HUES6 (cell line): ENCODE measurements at regions not wholly inside any gene's neighbourhood (a gene's known extent, or its start where the extent isn't known, plus 50 kb on each side); places are given as distances from the start of the nearest gene placed in this dataset.

Experiments used
- H3K27ac ChIP-seq: 2 replicates; pipeline ENCODE4 v1.7.0; 2013; ENCODE audit warnings: low read depth, mild to moderate bottlenecking, low read length, inconsistent platforms
- H3K27me3 ChIP-seq: 2 replicates; pipeline ENCODE4 v1.6.1; 2013; ENCODE audit warnings: low read length; ENCODE audit not compliant: control insufficient read depth, insufficient read depth
- H3K36me3 ChIP-seq: 2 replicates; pipeline ENCODE4 v1.6.1; 2013; ENCODE audit warnings: low read length; ENCODE audit not compliant: control insufficient read depth, insufficient read depth
- H3K4me1 ChIP-seq: 2 replicates; pipeline ENCODE4 v1.6.1; 2013; ENCODE audit warnings: low read length; ENCODE audit not compliant: control insufficient read depth, insufficient read depth
- H3K4me3 ChIP-seq: 2 replicates; pipeline ENCODE4 v1.5.1; 2013; ENCODE audit warnings: low read depth, low read length
- H3K9ac ChIP-seq: one replicate; pipeline ENCODE4 v1.6.1; 2013; ENCODE audit warnings: mild to moderate bottlenecking, low read length
- H3K9me3 ChIP-seq: 2 replicates; pipeline ENCODE4 v1.6.1; 2013; ENCODE audit warnings: low read depth, low read length; ENCODE audit not compliant: control insufficient read depth, insufficient read depth

DNA sequence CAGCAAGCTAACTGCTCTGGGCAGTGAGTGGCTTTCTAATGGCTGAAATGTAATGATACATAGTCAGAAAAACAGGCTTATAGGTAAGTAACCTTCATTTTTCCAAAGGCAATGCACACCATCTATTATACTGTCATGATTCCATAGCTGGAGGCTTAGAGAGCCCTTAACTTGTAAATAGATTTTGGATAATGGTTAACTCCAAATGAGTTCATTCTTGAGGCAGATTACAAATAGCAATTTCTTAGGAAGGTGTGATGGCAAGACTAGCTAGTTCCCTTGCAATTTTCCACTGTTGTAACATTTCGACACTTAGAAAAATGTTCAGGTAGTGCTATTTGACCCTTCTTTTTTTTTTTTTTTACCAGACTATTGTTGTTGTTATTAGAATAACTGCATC is 789.8 kb upstream of the PCDH9 start:
- no peaks in the 10 kb centered on the region for H3K36me3 ChIP-seq
- peaks cover 6% of the 10 kb centered on the region for H3K9me3 ChIP-seq
- peaks cover 14% of the 10 kb centered on the region; the same call in 1 of the 2 replicates for H3K4me1 ChIP-seq
- H3K4me3 ChIP-seq = no peak overlapping the region
- H3K9ac ChIP-seq = no peak overlapping the region
- H3K27ac ChIP-seq = no peak overlapping the region
- H3K27me3 ChIP-seq = no peaks in the 10 kb centered on the region

DNA sequence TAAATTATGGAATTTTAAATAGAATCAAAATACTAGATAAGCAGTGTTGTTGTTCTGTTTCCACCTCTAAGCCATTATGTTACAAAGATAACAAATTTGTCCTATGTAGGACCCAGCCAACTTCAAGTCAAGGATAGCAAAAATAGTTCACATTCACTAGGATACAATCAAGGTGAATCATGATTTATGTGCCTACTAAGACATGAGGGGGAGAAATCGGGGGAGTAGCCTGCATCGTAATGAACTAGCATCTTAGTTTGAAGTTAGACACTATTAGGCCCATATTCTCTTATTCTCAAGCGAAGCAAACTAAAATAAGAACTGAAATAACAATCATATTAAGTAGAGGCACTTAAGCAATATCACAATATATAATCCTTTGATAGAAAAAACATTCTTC is 779.4 kb upstream of the PCDH9 start:
- no peak overlapping the region for H3K9ac ChIP-seq
- H3K36me3 ChIP-seq = no peaks in the 10 kb centered on the region
- H3K4me3 ChIP-seq = no peak overlapping the region
- H3K27me3 ChIP-seq = no peaks in the 10 kb centered on the region
- H3K4me1 ChIP-seq = no peaks in the 10 kb centered on the region
- H3K9me3 ChIP-seq = no peaks in the 10 kb centered on the region
- no peak overlapping the region for H3K27ac ChIP-seq

DNA sequence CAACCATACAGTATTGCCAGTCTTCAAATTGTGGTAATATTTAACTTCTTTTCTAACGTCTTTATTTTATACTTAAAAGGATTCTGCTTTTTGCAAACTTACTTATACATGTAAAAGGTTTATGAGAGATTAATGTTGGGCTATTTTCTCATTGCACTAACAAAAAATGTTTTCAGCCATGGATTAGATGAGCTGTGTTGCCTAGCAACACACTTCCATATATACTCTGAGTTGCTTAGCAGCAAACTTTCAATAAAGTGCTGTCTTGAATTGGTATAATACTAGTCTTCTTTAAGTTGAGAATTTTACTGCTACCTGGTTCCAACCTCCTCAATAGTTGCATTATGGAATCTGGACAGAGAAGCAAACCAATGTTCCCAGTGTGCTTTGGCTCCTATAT is 777.4 kb upstream of the PCDH9 start:
- no peaks in the 10 kb centered on the region for H3K36me3 ChIP-seq
- no peaks in the 10 kb centered on the region for H3K27me3 ChIP-seq
- no peak overlapping the region for H3K4me3 ChIP-seq
- H3K9me3 ChIP-seq = no peaks in the 10 kb centered on the region
- no peaks in the 10 kb centered on the region for H3K4me1 ChIP-seq
- H3K9ac ChIP-seq = no peak overlapping the region
- no peak overlapping the region for H3K27ac ChIP-seq

DNA sequence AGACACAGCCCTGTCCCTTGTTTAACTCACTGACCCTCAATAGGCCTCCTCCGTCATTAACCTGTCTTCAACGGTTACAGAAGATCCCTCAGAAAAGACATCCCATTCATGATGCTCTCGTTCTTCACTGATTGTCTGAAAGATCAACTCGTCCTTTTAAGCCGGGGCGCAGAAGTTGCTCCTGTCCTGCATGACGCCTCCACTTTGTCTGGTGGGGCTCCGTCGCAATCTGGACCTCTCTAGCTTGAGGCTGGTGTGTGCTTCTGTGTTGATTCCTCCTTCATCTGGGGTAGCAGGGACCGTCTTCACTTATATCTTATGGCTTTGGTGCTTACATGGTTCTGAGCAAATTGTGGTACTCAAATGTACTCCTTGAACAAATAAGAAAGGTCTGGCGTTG is 766.0 kb upstream of the PCDH9 start:
- H3K4me3 ChIP-seq = no peak overlapping the region
- H3K36me3 ChIP-seq = no peaks in the 10 kb centered on the region
- no peaks in the 10 kb centered on the region for H3K27me3 ChIP-seq
- no peak overlapping the region for H3K27ac ChIP-seq
- no peaks in the 10 kb centered on the region for H3K9me3 ChIP-seq
- H3K4me1 ChIP-seq = no peaks in the 10 kb centered on the region
- no peak overlapping the region for H3K9ac ChIP-seq

DNA sequence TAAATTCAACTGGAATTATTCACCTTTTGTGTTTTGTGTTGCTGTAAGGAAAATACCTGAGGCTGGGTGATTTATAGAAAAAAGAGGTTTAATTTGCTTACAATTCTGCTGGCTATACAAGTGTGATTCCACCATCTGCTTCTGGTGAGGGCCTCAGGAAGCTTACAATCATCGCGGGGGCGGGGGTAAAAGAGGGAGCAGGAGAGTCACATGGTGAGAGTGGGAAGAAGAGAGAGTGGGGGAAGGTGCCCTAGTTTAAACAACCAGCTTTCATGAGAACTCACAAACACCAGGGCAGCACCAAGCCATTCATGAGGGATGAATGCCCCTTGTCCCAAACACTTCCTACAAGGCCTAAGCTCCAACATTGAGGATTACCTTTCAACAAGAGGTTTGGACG is 760.7 kb upstream of the PCDH9 start:
- no peaks in the 10 kb centered on the region for H3K9me3 ChIP-seq
- H3K27me3 ChIP-seq = no peaks in the 10 kb centered on the region
- no peaks in the 10 kb centered on the region for H3K36me3 ChIP-seq
- no peak overlapping the region for H3K27ac ChIP-seq
- H3K4me1 ChIP-seq = no peaks in the 10 kb centered on the region
- no peak overlapping the region for H3K4me3 ChIP-seq
- no peak overlapping the region for H3K9ac ChIP-seq

- H3K36me3 ChIP-seq = no peaks in the 10 kb centered on the region
- no peak overlapping the region for H3K9ac ChIP-seq
- no peaks in the 10 kb centered on the region for H3K9me3 ChIP-seq
- no peaks in the 10 kb centered on the region for H3K4me1 ChIP-seq
- no peak overlapping the region for H3K27ac ChIP-seq
- H3K27me3 ChIP-seq = no peaks in the 10 kb centered on the region
- H3K4me3 ChIP-seq = no peak overlapping the region
These were observed 756.1 kb upstream of the PCDH9 start for GRCh38 chr13:67986234-67986633.

- no peak overlapping the region for H3K9ac ChIP-seq
- H3K36me3 ChIP-seq = no peaks in the 10 kb centered on the region
- no peaks in the 10 kb centered on the region for H3K4me1 ChIP-seq
- H3K4me3 ChIP-seq = no peak overlapping the region
- no peak overlapping the region for H3K27ac ChIP-seq
- H3K9me3 ChIP-seq = no peaks in the 10 kb centered on the region
- H3K27me3 ChIP-seq = no peaks in the 10 kb centered on the region
These were observed 746.9 kb upstream of the PCDH9 start for GRCh38 chr13:67977066-67977465.

- Histone ChIP-seq H3K27me3 (no peaks in the 10 kb centered on the region), H3K27ac (no peak overlapping the region), H3K9ac (no peak overlapping the region), H3K4me3 (no peak overlapping the region), H3K9me3 (no peaks in the 10 kb centered on the region), H3K36me3 (no peaks in the 10 kb centered on the region), H3K4me1 (no peaks in the 10 kb centered on the region)
These were observed 741.2 kb upstream of the PCDH9 start for GRCh38 chr13:67971291-67971690.

- Histone ChIP-seq H3K9ac (no peak overlapping the region), H3K9me3 (no peaks in the 10 kb centered on the region), H3K4me3 (no peak overlapping the region), H3K27ac (no peak overlapping the region), H3K4me1 (peaks cover 4% of the 10 kb centered on the region; the same call in 1 of the 2 replicates), H3K36me3 (no peaks in the 10 kb centered on the region), H3K27me3 (no peaks in the 10 kb centered on the region)
These were observed 736.9 kb upstream of the PCDH9 start for GRCh38 chr13:67967031-67967430.

GRCh38 chr13:67966065-67966464 is 735.9 kb upstream of the PCDH9 start:
- Histone ChIP-seq H3K36me3 (no peaks in the 10 kb centered on the region), H3K4me1 (peaks cover 4% of the 10 kb centered on the region; the same call in 1 of the 2 replicates), H3K9ac (no peak overlapping the region), H3K27me3 (no peaks in the 10 kb centered on the region), H3K27ac (no peak overlapping the region), H3K4me3 (no peak overlapping the region), H3K9me3 (no peaks in the 10 kb centered on the region)

DNA sequence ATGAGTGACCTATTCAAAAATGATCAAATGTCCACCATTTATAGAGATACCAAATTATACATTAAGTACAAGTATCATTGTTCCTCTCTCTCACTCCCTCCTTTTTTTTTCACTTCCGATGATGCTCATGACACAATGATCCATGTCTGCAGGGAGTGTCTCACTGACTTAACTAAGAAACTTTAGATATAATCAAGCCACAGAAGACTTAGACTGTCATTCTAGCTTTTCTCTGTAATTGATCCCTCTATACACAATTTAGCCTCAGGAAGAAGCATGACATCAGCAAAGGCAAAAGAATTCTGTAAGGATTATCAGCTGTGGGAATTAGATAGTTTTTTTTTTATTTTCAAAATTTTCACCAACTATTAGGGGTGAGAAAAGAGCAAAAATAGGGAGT is 734.9 kb upstream of the PCDH9 start:
- Histone ChIP-seq H3K27ac (no peak overlapping the region), H3K4me3 (no peak overlapping the region), H3K9me3 (no peaks in the 10 kb centered on the region), H3K36me3 (no peaks in the 10 kb centered on the region), H3K9ac (no peak overlapping the region), H3K4me1 (peaks cover 4% of the 10 kb centered on the region; the same call in 1 of the 2 replicates), H3K27me3 (no peaks in the 10 kb centered on the region)

GRCh38 chr13:67964091-67964490 is 734.0 kb upstream of the PCDH9 start:
- H3K27ac ChIP-seq = no peak overlapping the region

More at GRCh38 chr13:67964091-67964490, 734.0 kb upstream of the PCDH9 start:
- Histone ChIP-seq H3K4me1 (peaks cover 4% of the 10 kb centered on the region; the same call in 1 of the 2 replicates), H3K9ac (no peak overlapping the region), H3K4me3 (no peak overlapping the region), H3K9me3 (no peaks in the 10 kb centered on the region), H3K27me3 (no peaks in the 10 kb centered on the region), H3K36me3 (no peaks in the 10 kb centered on the region)
